C4-2B (cell line): ENCODE measurements at regions not wholly inside any gene's neighbourhood (a gene's known extent, or its start where the extent isn't known, plus 50 kb on each side); places are given as distances from the start of the nearest gene placed in this dataset.
"Not testable (repeated sequence)": the region's sequence is repeated elsewhere in the genome, so short reads cannot be mapped to it uniquely, and the experiment has no call there.

Source experiments
- H3K27ac ChIP-seq: fragments of 450-650 bp; 2 replicates; pipeline ENCODE4 v1.5.1; 2017
- ZFX ChIP-seq: fragments of 450-650 bp; IDR thresholded peaks from 2 replicates; pipeline ENCODE4 v1.6.1; 2017
- TF ChIP-seq, protein P1 (sequence below): fragments of 450-650 bp; conservative IDR thresholded peaks from 2 replicates; pipeline ENCODE4 v1.5.1; 2017; ENCODE audit warnings: mild to moderate bottlenecking

DNA sequence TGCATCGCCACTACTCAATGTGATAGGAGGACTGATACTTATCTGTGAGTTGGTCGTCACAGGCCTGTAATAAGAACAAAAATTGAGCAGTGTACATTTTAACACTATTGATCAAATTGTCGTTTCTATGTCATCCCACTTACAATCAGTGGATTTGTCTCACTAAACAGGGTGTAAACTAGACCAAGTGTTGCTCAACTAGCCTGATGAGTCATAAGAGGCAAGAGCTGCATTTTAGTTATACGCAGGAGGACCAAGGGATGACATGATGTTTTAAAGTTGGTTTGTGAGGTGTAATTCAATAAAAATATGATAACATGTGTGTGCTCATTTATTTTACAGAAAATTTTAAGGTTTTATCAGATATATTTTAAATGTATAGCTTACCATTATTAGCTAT lies 1239.2 kb downstream of the REEP3 start:
- no peak for TF ChIP-seq ZFX
- TF ChIP-seq, protein P1, sequence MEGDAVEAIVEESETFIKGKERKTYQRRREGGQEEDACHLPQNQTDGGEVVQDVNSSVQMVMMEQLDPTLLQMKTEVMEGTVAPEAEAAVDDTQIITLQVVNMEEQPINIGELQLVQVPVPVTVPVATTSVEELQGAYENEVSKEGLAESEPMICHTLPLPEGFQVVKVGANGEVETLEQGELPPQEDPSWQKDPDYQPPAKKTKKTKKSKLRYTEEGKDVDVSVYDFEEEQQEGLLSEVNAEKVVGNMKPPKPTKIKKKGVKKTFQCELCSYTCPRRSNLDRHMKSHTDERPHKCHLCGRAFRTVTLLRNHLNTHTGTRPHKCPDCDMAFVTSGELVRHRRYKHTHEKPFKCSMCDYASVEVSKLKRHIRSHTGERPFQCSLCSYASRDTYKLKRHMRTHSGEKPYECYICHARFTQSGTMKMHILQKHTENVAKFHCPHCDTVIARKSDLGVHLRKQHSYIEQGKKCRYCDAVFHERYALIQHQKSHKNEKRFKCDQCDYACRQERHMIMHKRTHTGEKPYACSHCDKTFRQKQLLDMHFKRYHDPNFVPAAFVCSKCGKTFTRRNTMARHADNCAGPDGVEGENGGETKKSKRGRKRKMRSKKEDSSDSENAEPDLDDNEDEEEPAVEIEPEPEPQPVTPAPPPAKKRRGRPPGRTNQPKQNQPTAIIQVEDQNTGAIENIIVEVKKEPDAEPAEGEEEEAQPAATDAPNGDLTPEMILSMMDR = no peak
- H3K27ac ChIP-seq = no peak overlapping the region

DNA sequence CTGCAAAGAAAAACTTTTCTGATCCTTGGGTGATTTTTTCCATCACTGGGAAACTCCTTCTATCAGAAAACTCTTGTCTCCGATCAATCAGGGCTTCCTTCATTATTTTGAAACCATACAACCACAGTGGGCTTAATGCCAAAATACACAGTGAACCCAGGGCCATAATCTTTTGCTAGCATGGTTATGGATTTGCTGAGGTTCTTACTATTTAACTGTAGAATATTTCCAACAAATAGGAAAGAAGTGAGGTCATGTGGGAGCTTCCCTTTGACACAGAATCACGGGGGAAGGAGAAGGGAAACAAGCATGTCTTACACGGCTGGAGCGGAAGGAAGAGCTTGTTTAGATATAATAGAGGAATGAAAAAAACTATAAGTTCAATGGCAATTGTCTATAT lies 1241.7 kb downstream of the REEP3 start:
- no peak overlapping the region for H3K27ac ChIP-seq
- TF ChIP-seq, protein P1 = no peak
- TF ChIP-seq ZFX = no peak

DNA sequence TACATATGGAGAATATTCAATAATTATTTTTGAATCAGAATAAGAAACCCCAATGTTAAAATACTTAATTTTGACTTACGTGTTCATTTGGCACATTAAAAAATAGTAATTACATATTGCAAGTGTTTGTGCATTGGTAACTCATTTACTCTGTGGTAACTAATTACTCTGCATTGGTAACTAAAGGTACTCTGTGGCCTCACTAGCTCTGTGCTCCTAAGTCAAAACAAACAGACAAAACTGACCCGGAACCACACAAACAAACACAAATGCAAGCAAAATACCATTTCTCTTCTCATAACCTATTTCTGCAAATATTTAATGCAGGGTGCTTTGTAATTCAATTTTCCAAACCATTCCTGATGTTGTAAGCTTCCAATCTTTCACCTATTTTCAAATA lies 1244.3 kb downstream of the REEP3 start:
- H3K27ac ChIP-seq = no peak overlapping the region
- TF ChIP-seq, protein P1 = no peak
- TF ChIP-seq ZFX = no peak

DNA sequence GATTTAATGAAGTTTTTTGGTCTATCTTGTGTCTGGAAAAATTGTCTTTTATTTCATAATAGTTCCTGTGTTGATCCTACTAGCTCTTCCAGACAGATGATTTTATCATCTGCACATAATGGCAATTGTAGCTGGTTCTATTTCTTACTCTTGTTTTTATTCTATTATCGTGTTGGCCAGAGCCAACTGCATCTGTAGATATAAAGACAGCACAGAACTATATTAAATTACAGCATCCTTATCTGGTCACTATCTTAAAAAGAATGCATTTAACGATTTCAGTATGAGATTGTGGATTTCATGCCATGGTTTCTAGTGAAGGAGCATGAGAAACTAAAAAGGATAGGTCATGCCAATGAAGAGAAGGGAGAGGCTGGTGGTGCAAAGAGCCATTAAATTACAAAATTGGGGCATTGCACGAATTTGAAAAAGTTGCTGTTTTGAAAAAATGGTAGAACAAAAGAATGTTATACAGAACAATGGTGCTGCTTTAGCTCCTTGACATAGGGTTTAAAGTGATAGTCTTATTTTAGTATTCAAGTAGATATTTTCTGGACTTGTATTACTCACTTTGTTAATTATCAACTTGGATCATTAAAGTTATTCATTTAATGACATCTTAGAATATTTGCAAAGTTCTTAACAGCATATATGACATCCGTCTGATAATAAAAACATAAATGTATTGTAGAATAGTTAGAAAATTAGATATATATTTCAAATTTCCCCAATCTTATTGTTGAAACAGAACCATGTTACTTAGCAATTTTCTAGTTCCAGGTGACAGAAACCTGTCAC lies 1250.3 kb downstream of the REEP3 start:
- TF ChIP-seq, protein P1 = no peak
- TF ChIP-seq ZFX = no peak

DNA sequence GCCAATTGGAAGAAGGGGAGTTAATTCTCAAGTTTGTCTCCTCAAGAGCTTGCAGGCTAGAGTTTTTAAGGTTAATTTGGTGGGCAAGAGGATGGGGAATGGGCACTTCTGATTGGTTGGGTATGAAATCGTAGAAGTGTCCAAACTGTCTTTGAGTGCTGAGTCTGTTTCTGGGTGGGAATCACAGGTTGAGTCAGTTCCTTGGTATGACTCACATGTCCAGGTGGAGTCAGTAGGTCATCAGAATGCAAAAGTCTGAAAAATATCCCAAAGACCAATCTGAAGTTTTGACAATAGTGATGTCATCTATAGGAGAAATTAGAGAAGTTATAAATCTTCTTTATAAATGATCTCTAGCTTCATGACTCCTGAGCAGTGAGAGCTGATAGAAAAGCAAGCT lies 1252.2 kb downstream of the REEP3 start:
- no peak overlapping the region for H3K27ac ChIP-seq
- TF ChIP-seq, protein P1 = no peak

More for the DNA sequence above, 1250.3 kb downstream of the REEP3 start:
- no peak overlapping the region for H3K27ac ChIP-seq

DNA sequence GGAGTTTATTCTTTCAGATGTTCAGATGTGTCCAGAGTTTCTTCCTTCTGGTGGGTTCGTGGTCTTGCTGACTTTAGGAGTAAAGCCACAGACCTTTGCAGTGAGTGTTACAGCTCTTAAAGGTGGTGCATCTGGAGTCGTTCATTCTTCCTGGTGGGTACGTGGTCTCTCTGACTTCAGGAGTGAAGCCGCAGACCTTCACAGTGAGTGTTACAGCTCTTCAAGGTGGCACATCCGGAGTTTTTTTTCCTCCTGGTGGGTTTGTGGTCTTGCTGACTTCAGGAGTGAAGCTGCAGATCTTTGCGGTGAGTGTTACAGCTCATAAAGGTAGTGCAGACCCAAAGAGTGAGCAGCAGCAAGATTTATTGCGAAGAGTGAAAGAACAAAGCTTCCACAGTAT lies 1263.2 kb downstream of the REEP3 start:
- not testable (repeated sequence) for H3K27ac ChIP-seq

DNA sequence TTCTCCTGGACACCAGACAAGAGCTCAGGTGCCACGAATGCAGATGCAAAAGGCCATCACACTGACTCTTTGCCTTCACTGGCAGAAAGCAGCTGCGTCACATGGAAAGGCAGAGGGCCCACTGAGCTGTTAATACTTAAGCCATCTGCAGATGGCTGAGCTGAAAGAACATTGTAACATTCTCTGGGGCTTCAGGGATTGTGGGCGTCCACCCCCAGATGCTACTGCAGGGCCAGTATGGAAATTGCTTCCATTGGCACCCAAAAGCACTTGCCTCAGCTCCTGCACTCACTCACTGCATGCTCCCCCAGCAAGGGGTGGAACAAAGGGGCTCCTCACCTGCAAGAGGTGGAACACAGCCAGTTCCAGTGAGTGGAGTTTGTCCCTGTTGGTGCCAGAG lies 1264.6 kb downstream of the REEP3 start:
- no peak overlapping the region for H3K27ac ChIP-seq
- TF ChIP-seq ZFX = no peak
- TF ChIP-seq, protein P1 = no peak

DNA sequence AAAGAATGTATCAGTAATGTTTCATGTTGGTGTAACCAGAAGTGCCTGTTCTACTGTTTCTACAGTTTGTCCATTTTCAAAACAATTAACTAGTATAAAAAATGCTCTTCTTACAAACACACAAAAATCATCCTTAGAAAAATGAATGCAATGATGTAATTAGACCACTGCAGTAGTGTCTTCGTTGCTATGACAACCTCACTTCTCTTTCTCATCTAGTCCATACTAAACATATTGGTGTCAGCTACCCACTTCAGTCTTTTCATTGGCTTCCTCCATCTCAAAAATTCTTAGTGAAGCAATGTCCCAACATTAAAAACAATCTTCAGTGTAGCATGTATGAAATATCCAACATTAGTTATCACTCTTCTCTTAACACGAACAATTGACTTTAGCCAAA lies 1265.8 kb downstream of the REEP3 start:
- no peak for TF ChIP-seq ZFX
- TF ChIP-seq, protein P1 = no peak
- no peak overlapping the region for H3K27ac ChIP-seq
